ENCODE measurements at regions not wholly inside any gene's neighbourhood (a gene's known extent, or its start where the extent isn't known, plus 50 kb on each side); places are given as distances from the start of the nearest gene placed in this dataset.

- H3K36me3 ChIP-seq (ENCODE audit: control insufficient read depth in 1 of 2, insufficient read depth in 2 of 2, low read length in 2 of 2) = no peaks in the 10 kb centered on the region
- no peaks in the 10 kb centered on the region for H3K27me3 ChIP-seq (ENCODE audit: insufficient read depth, low read length)
- no peak overlapping the region for H3K9ac ChIP-seq (ENCODE audit: low read length)
- no peaks in the 10 kb centered on the region for H3K79me2 ChIP-seq (ENCODE audit: insufficient read depth, low read length)
- no peak overlapping the region for H3K4me3 ChIP-seq (replicated peaks in 1 of 2; ENCODE audit: low read depth in 1 of 2, low read length in 2 of 2)
- H3K9me3 ChIP-seq (ENCODE audit: control insufficient read depth in 1 of 2, insufficient read depth in 1 of 2, low read depth in 1 of 2, low read length in 2 of 2) = no peaks in the 10 kb centered on the region
- CTCF ChIA-PET = no interaction called here
- no peaks in the 10 kb centered on the region for H3K4me1 ChIP-seq (ENCODE audit: control insufficient read depth in 1 of 2, insufficient read depth in 2 of 2, low read length in 2 of 2)
- ATAC-seq (no peak), DNase-seq (ENCODE audit: low read depth, low spot score) (no peak)
- H3K9me2 ChIP-seq (ENCODE audit: insufficient read depth) = no peaks in the 10 kb centered on the region
- intact Hi-C loops (cut with micrococcal nuclease) = no loop called here
- no peak overlapping the region for H2AFZ ChIP-seq (ENCODE audit: low read depth, low read length, poor library complexity, severe bottlenecking)
- H3K4me2 ChIP-seq (ENCODE audit: low read length) = no peak overlapping the region
- no peaks in the 10 kb centered on the region for H4K20me1 ChIP-seq (ENCODE audit: insufficient read depth)
- RAD21 ChIA-PET (ENCODE audit: low non-redundant PET in 1 of 2, low total read pairs in 2 of 2, uncharacterized antibody in 2 of 2, unreplicated experiment in 2 of 2) = no interaction called here
- TF ChIP-seq ATF3 (IDR thresholded peaks at IDR 0.05) = no peak
- no peak for TF ChIP-seq SRF (IDR thresholded peaks at IDR 0.05; ENCODE audit: low read depth)
- no peak for TF ChIP-seq JUND (IDR thresholded peaks at IDR 0.05)
- TF ChIP-seq TCF7L2 (IDR thresholded peaks at IDR 0.05; ENCODE audit: borderline replicate concordance, extremely low read depth, insufficient read depth, insufficient read length) = no peak
- no peak for TF ChIP-seq FOSL1 (IDR thresholded peaks at IDR 0.05; ENCODE audit: low read depth)
- no peak for TF ChIP-seq CEBPB (IDR thresholded peaks at IDR 0.05; ENCODE audit: low read depth)
- no peak for TF ChIP-seq ZBTB33 (IDR thresholded peaks at IDR 0.05; ENCODE audit: extremely low read depth, insufficient replicate concordance, low read length)
- TF ChIP-seq ZNF274 (IDR thresholded peaks at IDR 0.05; ENCODE audit: low read depth, low read length) = no peak
- TF ChIP-seq ELF1 (IDR thresholded peaks at IDR 0.05; ENCODE audit: borderline replicate concordance, low read depth) = no peak
- no peak for TF ChIP-seq CBX3 (IDR thresholded peaks at IDR 0.05; ENCODE audit: low read depth)
- no peak for TF ChIP-seq POLR2AphosphoS5 (IDR thresholded peaks at IDR 0.05; ENCODE audit: low read depth, low read length)
- no peak for TF ChIP-seq POLR2A (IDR thresholded peaks at IDR 0.05; ENCODE audit: borderline replicate concordance, extremely low read depth, insufficient read depth, insufficient read length)
- H3K27ac ChIP-seq (ENCODE audit: low read depth, low read length) = no peak overlapping the region
- POLR2A ChIA-PET = no interaction called here
- no TSS peak for BruUV-seq (replicated peaks)
Observed at GRCh38 chr6:163985040-163985439, 570.5 kb downstream of the QKI start.
